GM12865 (cell line): ENCODE measurements at regions not wholly inside any gene's neighbourhood (a gene's known extent, or its start where the extent isn't known, plus 50 kb on each side); places are given as distances from the start of the nearest gene placed in this dataset.
A peak's percentile ranks its signal among the peaks of the same experiment; 100 is the strongest.
"Not testable (repeated sequence)": the region's sequence is repeated elsewhere in the genome, so short reads cannot be mapped to it uniquely, and the experiment has no call there.

Source experiments
- DNase-seq: peaks from one replicate; pipeline ENCODE4 v3.0.0; 2010; ENCODE audit warnings: low read depth
- H3K4me3 ChIP-seq: 2 replicates; pipeline ENCODE4 v1.5.1; 2011; ENCODE audit warnings: mild to moderate bottlenecking, low read depth, low read length, control low read depth
- CTCF ChIP-seq: IDR thresholded peaks from 2 replicates; pipeline ENCODE4 v1.5.1; 2011; ENCODE audit warnings: low read length, control low read depth, low read depth, inconsistent platforms; ENCODE audit not compliant: insufficient read depth; ENCODE audit errors: missing control alignments

- DNase-seq, result no peak
- no peak overlapping the region for H3K4me3 ChIP-seq
- TF ChIP-seq CTCF, result no peak
These were observed 116.7 kb upstream of the IGLL5 start for GRCh38 chr22:22770881-22771280.

GRCh38 chr22:22771696-22772377 is 115.8 kb upstream of the IGLL5 start:
- TF ChIP-seq CTCF, result no peak
- no peak for DNase-seq

GRCh38 chr22:22772396-22772795 is 115.2 kb upstream of the IGLL5 start:
- TF ChIP-seq CTCF, result no peak
- no peak for DNase-seq
- H3K4me3 ChIP-seq, result no peak overlapping the region

More at GRCh38 chr22:22771696-22772377, 115.8 kb upstream of the IGLL5 start:
- no peak overlapping the region for H3K4me3 ChIP-seq

GRCh38 chr22:22772883-22773282 is 114.7 kb upstream of the IGLL5 start:
- TF ChIP-seq CTCF, result no peak
- H3K4me3 ChIP-seq, result no peak overlapping the region
- no peak for DNase-seq

GRCh38 chr22:22773427-22773826 is 114.2 kb upstream of the IGLL5 start:
- no peak for DNase-seq
- no peak for TF ChIP-seq CTCF
- H3K4me3 ChIP-seq, result no peak overlapping the region

GRCh38 chr22:22773979-22774604 is 113.5 kb upstream of the IGLL5 start:
- peak; percentile 21 for DNase-seq
- H3K4me3 ChIP-seq, result no peak overlapping the region
- TF ChIP-seq CTCF, result no peak

GRCh38 chr22:22774762-22775161 is 112.9 kb upstream of the IGLL5 start:
- not testable (repeated sequence) for H3K4me3 ChIP-seq, DNase-seq
